ENCODE measurements at regions not wholly inside any gene's neighbourhood (a gene's known extent, or its start where the extent isn't known, plus 50 kb on each side); places are given as distances from the start of the nearest gene placed in this dataset.

GRCh38 chr6:78500299-78501089 is 366.9 kb upstream of the IRAK1BP1 start:
- in situ Hi-C loops (cut with MboI) = no loop called here
- WGBS (ENCODE audit: insufficient coverage, low coverage, missing lambda C conversion rate) = 0% methylated on average over 3 of the region's 3 CpGs
- Histone ChIP-seq H3K27ac (ENCODE audit: extremely low read depth, low read depth, low read length) (no peak overlapping the region), H3K4me2 (ENCODE audit: insufficient read depth, low read length) (no peak overlapping the region), H3K9me1 (ENCODE audit: control insufficient read depth, insufficient read depth, low read length) (no peaks in the 10 kb centered on the region), H4K20me1 (replicated peaks; ENCODE audit: control insufficient read depth, insufficient read depth, low read length) (no peaks in the 10 kb centered on the region), H3K27me3 (ENCODE audit: control insufficient read depth in 2 of 2, insufficient read depth in 2 of 2, low read length in 2 of 2) (no peaks in the 10 kb centered on the region), H3K4me1 (replicated peaks in 1 of 2; ENCODE audit: control insufficient read depth in 2 of 2, insufficient read depth in 2 of 2, low read length in 2 of 2) (no peaks in the 10 kb centered on the region), H2AFZ (ENCODE audit: low read depth, low read length) (no peak overlapping the region), H3K4me3 (no peak overlapping the region), H3K79me2 (ENCODE audit: control insufficient read depth, insufficient read depth, low read length) (no peaks in the 10 kb centered on the region), H3K36me3 (ENCODE audit: control insufficient read depth, insufficient read depth, low read length) (no peaks in the 10 kb centered on the region), H3K9ac (ENCODE audit: insufficient read depth in 1 of 2, low read depth in 2 of 2, low read length in 2 of 2) (no peak overlapping the region), H3K9me3 (replicated peaks; ENCODE audit: control insufficient read depth, insufficient read depth, low read depth, low read length) (no peaks in the 10 kb centered on the region; the same call in 1 of the 2 replicates)
- intact Hi-C loops (cut with micrococcal nuclease) = no loop called here
- no peak for FAIRE-seq
- POLR2A ChIA-PET = interaction anchor here (0.6 kb wide), 1 partner anchor 23 kb away, joined by 6 read pairs; no protein-coding TSS in a partner anchor
- BruUV-seq (replicated peaks) = no TSS peak
- CTCF ChIA-PET (ENCODE audit: low intra/inter-chr PET ratio) = no interaction called here
- no peak for ATAC-seq
- TF ChIP-seq PCBP2 (IDR thresholded peaks at IDR 0.05; ENCODE audit: low read depth, low read length, poor library complexity, severe bottlenecking) = no peak
- no peak for TF ChIP-seq SPI1 (IDR thresholded peaks at IDR 0.05; ENCODE audit: borderline replicate concordance, low read depth, low read length)
- no peak for TF ChIP-seq ZNF764 (CRISPR knock-in tag; IDR thresholded peaks at IDR 0.05; ENCODE audit: low read depth)
- no peak for TF ChIP-seq ETV6 (IDR thresholded peaks at IDR 0.05; ENCODE audit: borderline replicate concordance in 1 of 2, low read depth in 2 of 2, low read length in 1 of 2)
- TF ChIP-seq ETV6 (CRISPR knock-in tag; IDR thresholded peaks at IDR 0.05; ENCODE audit: borderline replicate concordance) = no peak
- no peak for TF ChIP-seq FOXA3 (CRISPR knock-in tag; conservative IDR thresholded peaks at IDR 0.05 in 1 of 2, IDR thresholded peaks at IDR 0.05 in 1 of 2)
- TF ChIP-seq ZNF143 (CRISPR knock-in tag; IDR thresholded peaks at IDR 0.05) = no peak
- TF ChIP-seq, protein P1, sequence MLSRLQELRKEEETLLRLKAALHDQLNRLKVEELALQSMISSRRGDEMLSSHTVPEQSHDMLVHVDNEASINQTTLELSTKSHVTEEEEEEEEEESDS (CRISPR knock-in tag; IDR thresholded peaks at IDR 0.05) = no peak
- no peak for TF ChIP-seq HOXB6 (CRISPR knock-in tag; IDR thresholded peaks at IDR 0.05; ENCODE audit: borderline replicate concordance)
- DNase-seq (ENCODE audit: extremely low read depth in 1 of 4, low spot score in 3 of 4) = no peak

Measured in K562 (cell line).